SK-N-MC (cell line): ENCODE measurements at regions not wholly inside any gene's neighbourhood (a gene's known extent, or its start where the extent isn't known, plus 50 kb on each side); places are given as distances from the start of the nearest gene placed in this dataset.

Experiments used
- EZH2 ChIP-seq: fragments of 200-600 bp; sonication (generic); IDR thresholded peaks from one replicate; pipeline ENCODE4 v1.6.1; 2017; ENCODE audit warnings: antibody characterized with exemption
- POLR2AphosphoS5 ChIP-seq: IDR thresholded peaks from 2 replicates; pipeline ENCODE4 v1.6.1; 2012; ENCODE audit warnings: mild to moderate bottlenecking, low read depth, low read length, borderline replicate concordance

DNA sequence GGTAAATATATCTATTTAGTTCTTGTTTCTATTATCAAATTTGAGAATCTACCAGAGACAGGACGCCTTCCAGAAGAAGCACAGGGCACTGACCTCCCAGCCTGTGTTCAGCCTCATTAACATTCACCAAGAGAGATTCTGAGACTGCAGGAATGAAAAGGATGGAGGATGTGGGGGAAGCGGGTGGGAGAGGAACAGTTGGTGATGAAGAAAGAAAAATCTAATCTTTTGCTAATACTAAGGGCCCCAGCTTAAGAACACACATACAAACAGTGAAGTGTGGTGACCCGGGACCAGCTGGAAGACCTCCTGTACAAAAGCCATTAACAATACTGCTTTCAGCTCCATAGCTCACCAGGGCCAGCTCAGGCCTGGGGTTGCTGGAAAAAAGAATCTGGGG is 160.5 kb downstream of the NUAK1 start:
- TF ChIP-seq POLR2AphosphoS5, result no peak
- TF ChIP-seq EZH2, result no peak
